WTC11 (cell line): ENCODE measurements at regions not wholly inside any gene's neighbourhood (a gene's known extent, or its start where the extent isn't known, plus 50 kb on each side); places are given as distances from the start of the nearest gene placed in this dataset.

Experiments used
- CDX4 ChIP-seq: fragments of 250-450 bp; sonication (Bioruptor Pico); IDR thresholded peaks from 2 replicates; pipeline ENCODE4 v1.9.0; 2021; ENCODE audit warnings: moderate library complexity, mild to moderate bottlenecking, inconsistent platforms, borderline replicate concordance
- CREM ChIP-seq: sonication (generic); formaldehyde crosslinking; IDR thresholded peaks from 2 replicates; pipeline ENCODE4 v1.8.1; 2022; ENCODE audit warnings: mild to moderate bottlenecking, missing genetic modification reagents, moderate library complexity
- JUN ChIP-seq: sonication (generic); formaldehyde crosslinking; IDR thresholded peaks from 2 replicates; pipeline ENCODE4 v1.8.0; 2023; ENCODE audit warnings: mild to moderate bottlenecking, missing genetic modification reagents
- TF ChIP-seq, protein P1 (sequence below): fragments of 250-450 bp; sonication (Bioruptor Pico); IDR thresholded peaks from 2 replicates; pipeline ENCODE4 v2.1.2; 2022; ENCODE audit warnings: mild to moderate bottlenecking, moderate library complexity
- TF ChIP-seq, protein P2 (sequence below): fragments of 200-600 bp; IDR thresholded peaks from 2 replicates; pipeline ENCODE4 v1.8.0; 2022; ENCODE audit warnings: antibody characterized with exemption
- TF ChIP-seq, protein P3 (sequence below): sonication (generic); formaldehyde crosslinking; conservative IDR thresholded peaks from 2 replicates; pipeline ENCODE4 v1.8.1; 2022; ENCODE audit warnings: mild to moderate bottlenecking, missing genetic modification reagents

DNA sequence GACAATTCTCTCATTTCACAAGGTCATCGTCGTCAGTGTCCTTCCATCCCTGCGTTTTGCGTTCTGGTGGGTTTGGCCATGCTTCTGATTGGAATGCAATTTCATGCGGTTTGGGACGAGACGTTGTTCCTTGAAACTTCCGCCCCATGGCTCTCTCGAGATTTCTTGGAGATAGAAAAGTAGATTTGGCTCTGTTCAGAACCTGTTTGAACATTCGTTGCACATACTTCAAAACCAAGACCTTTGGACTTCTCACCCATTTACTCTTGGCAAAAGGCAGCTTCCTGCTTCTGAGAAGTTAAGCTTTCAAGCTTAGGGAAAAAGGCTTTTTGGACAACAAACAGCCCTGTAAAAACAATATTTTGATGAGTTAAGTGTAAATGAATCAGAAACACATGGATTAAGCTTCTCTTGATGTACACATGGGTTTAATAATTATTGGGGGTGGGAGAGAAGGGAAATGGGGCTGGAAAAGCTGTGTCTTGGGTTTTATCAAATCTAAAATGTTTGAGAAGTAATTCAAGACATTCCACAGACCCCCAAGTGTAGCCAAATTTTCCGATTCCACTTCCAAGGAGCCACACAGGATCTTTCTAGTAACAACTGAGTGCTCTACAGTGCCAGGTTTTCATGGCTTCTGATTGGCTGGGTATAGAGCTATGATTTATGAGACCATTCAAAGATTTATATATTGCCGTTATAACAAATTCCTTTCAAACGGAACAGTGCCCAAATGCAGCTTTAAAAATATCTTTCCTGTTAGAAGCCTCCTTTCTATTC, 467.2 kb downstream of the MED13L start:
- TF ChIP-seq, protein P1, sequence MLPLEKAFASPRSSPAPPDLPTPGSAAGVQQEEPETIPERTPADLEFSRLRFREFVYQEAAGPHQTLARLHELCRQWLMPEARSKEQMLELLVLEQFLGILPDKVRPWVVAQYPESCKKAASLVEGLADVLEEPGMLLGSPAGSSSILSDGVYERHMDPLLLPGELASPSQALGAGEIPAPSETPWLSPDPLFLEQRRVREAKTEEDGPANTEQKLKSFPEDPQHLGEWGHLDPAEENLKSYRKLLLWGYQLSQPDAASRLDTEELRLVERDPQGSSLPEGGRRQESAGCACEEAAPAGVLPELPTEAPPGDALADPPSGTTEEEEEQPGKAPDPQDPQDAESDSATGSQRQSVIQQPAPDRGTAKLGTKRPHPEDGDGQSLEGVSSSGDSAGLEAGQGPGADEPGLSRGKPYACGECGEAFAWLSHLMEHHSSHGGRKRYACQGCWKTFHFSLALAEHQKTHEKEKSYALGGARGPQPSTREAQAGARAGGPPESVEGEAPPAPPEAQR: no peak
- TF ChIP-seq, protein P2, sequence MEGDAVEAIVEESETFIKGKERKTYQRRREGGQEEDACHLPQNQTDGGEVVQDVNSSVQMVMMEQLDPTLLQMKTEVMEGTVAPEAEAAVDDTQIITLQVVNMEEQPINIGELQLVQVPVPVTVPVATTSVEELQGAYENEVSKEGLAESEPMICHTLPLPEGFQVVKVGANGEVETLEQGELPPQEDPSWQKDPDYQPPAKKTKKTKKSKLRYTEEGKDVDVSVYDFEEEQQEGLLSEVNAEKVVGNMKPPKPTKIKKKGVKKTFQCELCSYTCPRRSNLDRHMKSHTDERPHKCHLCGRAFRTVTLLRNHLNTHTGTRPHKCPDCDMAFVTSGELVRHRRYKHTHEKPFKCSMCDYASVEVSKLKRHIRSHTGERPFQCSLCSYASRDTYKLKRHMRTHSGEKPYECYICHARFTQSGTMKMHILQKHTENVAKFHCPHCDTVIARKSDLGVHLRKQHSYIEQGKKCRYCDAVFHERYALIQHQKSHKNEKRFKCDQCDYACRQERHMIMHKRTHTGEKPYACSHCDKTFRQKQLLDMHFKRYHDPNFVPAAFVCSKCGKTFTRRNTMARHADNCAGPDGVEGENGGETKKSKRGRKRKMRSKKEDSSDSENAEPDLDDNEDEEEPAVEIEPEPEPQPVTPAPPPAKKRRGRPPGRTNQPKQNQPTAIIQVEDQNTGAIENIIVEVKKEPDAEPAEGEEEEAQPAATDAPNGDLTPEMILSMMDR: no peak
- TF ChIP-seq JUN (CRISPR knock-in tag) (no peak), CDX4 (CRISPR knock-in tag) (no peak), CREM (no peak)
- TF ChIP-seq, protein P3, sequence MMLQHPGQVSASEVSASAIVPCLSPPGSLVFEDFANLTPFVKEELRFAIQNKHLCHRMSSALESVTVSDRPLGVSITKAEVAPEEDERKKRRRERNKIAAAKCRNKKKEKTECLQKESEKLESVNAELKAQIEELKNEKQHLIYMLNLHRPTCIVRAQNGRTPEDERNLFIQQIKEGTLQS: no peak
